ENCODE measurements at regions not wholly inside any gene's neighbourhood (a gene's known extent, or its start where the extent isn't known, plus 50 kb on each side); places are given as distances from the start of the nearest gene placed in this dataset.

- TF ChIP-seq CTCF (IDR thresholded peaks at IDR 0.05; ENCODE audit: insufficient read depth, low read depth, low read length) = no peak
- no peak for TF ChIP-seq EZH2 (IDR thresholded peaks at IDR 0.05; ENCODE audit: insufficient read depth, low read length)
Observed at GRCh38 chr3:144523396-144523795, 551.8 kb downstream of the DIPK2A start.

Measured in astrocyte (in vitro differentiated cells and primary cell).